ENCODE measurements at regions not wholly inside any gene's neighbourhood (a gene's known extent, or its start where the extent isn't known, plus 50 kb on each side); places are given as distances from the start of the nearest gene placed in this dataset.
"Not testable (repeated sequence)": the region's sequence is repeated elsewhere in the genome, so short reads cannot be mapped to it uniquely, and the experiment has no call there.

GRCh38 chr2:36058076-36058475 is 297.5 kb upstream of the CRIM1 start:
- DNase-seq (ENCODE audit: low spot score), result no peak

DNA sequence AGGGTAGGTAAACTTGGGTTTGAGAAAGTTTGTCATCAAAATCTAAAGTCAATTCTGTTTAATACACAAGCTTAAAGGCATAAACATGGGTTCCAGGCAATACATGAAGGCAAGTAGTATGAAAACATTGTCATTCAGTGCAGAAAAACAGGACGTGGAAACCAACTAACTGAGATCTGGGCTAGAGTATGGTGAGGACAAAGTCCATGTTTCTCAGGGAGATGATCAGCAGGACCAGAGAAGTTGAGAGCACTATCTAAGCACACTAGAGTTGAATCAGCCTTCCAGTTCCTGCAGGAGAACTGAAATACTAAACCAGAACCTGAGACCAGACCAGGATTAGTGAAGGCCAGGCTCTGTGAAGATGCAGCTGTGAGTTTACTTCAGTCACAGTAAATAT is 302.8 kb upstream of the CRIM1 start:
- no peak for DNase-seq (ENCODE audit: low spot score)

DNA sequence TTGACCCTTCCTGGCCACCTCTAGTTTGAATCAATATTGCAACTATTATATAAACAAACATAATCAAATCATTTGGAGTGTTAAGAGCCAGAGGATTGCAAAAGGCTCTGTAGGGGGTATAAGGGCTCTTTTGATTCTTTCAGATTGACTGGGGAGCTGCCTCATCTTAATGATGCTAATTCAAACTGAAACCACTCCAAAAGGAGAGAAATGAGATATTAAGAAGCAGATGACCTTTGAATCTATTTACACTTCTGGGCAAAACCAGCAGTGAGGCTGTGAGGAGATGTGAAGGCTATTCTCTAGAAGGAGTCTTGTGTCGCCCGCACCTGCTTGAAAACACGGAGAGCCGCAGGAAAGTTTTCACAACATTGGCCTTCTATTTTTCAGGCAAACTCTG is 311.2 kb upstream of the CRIM1 start:
- DNase-seq (ENCODE audit: low spot score), result no peak

DNA sequence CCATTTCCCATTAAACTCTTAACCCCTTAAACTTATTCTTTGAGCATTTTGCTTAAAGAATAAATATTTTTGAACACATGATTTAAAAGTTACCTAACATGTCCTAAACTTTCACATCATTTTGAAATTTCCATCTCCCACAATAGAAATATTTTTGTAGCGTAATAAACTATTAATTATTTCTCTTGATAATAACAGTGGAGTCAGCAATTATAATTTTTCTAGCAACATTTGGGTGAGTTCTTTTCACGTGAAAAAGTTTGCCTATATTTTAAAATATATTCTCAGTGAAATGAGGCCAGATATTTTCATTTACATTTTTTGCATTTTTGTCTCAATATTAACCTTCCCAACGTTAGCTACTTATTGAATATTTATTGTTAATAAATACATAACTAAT is 320.4 kb upstream of the CRIM1 start:
- no peak for DNase-seq (ENCODE audit: low spot score)

DNA sequence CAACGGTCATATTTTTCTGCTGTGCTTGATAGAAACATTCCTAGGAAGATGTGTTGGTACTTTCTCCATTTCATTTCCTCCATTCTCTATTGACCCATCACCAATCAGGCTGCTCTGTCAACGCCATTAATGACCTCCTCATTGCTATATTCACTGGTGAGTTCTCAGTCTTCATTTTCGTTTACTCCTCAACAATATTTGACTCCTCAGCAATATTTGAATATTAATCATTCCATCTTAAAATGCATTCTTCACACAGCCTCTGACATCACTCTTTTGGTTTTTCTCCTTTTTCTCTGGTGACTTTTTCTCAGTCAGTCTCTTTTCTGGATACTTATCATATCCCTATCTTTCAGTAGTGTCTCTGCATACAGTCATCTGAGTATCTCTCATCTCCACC is 323.5 kb upstream of the CRIM1 start:
- DNase-seq (ENCODE audit: low spot score), result no peak

DNA sequence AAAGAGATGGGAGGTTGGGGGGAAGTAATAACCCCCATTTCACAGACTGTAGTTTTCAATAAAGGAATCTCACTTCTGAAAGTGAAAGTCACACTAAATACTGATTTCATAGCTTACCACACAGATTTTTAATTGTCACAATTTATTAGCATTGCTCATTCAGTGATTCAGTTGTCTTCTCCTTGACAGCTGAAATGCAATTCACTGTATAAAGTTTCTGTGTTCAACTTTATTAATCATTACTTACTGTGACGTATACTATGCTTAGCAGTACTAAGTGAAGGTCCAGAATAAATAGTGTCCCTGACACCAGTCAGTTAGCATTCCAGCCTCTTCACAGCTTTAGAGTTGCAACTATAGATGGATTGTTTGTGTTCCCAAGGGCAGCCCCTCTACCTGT is 324.1 kb upstream of the CRIM1 start:
- no peak for DNase-seq (ENCODE audit: low spot score)

DNA sequence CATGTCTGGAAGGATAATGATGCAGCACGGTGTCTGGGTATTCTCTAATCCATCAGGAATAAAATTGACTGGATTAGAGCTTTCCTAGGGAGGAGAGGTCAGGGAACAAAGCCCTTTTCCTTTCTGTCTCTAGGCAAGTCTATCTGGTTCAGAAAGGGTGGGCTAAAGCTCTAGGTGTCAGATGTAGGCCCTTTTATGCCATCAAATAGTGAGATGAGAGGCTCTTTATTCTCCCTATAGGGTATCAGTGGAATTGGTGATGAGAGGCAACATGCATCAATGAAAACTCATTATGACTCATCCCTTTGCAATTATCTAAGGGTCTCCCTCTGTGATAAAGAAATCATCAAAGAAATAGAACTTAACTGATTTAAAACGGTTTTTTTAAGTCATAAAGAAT is 328.0 kb upstream of the CRIM1 start:
- no peak for DNase-seq (ENCODE audit: low spot score)

- no peak for DNase-seq (ENCODE audit: low spot score)
Observed at GRCh38 chr2:36013064-36013463, 342.5 kb upstream of the CRIM1 start.

- no peak for DNase-seq (ENCODE audit: low spot score)
Observed at GRCh38 chr2:36006444-36006843, 349.1 kb upstream of the CRIM1 start.

- DNase-seq (ENCODE audit: low spot score), result no peak
Observed at GRCh38 chr2:36002941-36003340, 352.6 kb upstream of the CRIM1 start.

GRCh38 chr2:35997488-35997887 is 358.1 kb upstream of the CRIM1 start:
- no peak for DNase-seq (ENCODE audit: low spot score)

DNA sequence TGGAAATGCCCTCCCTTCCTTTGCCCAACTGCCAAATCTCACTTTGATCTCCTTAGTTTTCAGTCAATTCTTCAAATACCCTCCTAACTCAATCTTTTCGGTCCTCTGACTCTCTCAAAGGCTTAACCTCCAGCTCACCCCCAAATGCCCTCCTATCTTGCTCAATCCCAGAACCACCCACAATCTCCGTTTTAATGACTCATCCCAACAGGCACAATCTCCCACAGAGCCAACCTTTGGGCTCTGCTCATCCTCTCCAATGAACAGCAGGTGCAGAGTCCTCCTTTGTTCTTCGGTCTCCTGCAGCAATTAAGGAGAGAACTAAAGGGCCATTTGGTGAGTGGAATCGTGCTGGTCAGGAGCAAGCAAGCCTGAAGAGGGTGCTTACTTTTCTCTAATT is 366.1 kb upstream of the CRIM1 start:
- no peak for DNase-seq (ENCODE audit: low spot score)

DNA sequence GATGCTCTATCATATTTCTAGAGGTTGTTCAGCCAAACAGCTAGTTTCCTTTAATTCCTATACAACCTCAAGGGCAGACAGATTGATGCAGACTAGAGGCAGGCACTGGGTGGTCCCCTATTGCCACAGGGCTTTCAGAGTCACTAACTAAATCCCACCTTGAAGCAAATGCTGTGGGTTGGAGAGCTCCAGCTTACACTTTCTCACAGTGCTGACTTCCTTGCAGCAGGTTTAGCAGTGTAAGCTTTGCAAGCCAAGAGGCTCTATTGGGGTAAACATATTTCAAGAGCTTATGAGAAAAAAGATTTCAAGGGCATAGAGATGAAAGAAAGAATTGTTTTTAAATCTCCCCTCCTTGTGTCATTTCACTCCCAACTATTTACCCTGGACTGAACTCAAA is 366.5 kb upstream of the CRIM1 start:
- no peak for DNase-seq (ENCODE audit: low spot score)

DNA sequence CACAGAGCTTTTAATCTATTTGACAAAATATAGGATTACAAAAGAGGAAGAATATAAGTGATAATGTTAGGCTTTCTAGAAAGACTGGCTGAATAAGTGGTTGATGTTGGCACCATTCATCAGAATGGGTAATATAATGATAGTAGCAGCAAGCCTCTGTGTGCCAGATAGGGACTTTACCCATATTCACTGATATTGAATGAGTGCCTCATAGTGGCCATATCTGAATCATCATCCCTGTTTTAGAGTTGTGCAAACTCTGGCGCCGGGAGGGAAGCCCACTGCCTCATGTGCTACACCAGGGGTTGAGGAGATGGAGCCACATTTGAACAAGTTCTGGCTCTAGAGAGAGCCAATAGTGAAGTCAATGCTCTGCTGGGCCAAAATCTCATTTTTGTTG is 368.7 kb upstream of the CRIM1 start:
- no peak for DNase-seq (ENCODE audit: low spot score)

GRCh38 chr2:35978218-35978617 is 377.4 kb upstream of the CRIM1 start:
- DNase-seq (ENCODE audit: low spot score), result no peak

DNA sequence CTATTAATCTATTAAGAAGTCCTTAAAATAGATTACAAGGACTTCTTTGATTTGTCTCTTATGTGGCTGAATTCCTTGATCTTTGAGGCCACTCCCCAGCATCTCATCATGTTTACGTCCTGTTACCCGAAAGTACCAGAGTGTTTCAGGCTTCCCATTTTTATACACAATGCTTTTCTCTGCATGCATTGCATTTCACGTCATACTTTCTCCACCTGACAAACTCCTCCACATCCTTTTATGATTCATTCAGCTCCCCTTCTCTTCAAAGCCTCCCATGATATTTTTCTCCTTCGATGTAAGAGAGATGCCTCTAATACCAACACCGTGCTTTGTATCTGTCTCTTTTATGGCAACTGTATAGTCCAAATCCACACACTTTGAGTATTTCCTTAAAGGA is 379.0 kb upstream of the CRIM1 start:
- no peak for DNase-seq (ENCODE audit: low spot score)

- no peak for DNase-seq (ENCODE audit: low spot score)
Observed at GRCh38 chr2:35973737-35974132, 381.8 kb upstream of the CRIM1 start.

GRCh38 chr2:35973132-35973736 is 382.3 kb upstream of the CRIM1 start:
- no peak for DNase-seq (ENCODE audit: low spot score)

GRCh38 chr2:35963824-35964223 is 391.8 kb upstream of the CRIM1 start:
- DNase-seq (ENCODE audit: low spot score), result no peak

DNA sequence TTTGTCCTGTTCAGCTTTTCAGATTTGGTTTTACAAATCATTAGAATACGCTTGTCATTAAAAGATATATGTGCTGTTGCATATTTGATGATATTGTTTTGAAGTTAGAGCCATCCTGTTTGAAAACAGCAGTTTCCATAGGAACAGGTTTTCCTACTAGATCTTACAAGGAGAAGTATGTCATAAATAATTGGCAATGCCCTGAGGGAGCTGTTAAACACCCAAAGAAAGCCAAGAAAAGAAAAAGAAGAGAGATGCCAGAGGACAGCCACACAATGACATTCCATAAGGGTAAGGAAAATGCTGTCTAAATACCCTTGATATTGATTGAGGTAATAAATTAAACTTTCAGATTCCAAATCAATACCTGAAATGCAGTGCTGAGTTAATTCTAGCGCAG is 392.2 kb upstream of the CRIM1 start:
- DNase-seq (ENCODE audit: low spot score), result no peak

DNA sequence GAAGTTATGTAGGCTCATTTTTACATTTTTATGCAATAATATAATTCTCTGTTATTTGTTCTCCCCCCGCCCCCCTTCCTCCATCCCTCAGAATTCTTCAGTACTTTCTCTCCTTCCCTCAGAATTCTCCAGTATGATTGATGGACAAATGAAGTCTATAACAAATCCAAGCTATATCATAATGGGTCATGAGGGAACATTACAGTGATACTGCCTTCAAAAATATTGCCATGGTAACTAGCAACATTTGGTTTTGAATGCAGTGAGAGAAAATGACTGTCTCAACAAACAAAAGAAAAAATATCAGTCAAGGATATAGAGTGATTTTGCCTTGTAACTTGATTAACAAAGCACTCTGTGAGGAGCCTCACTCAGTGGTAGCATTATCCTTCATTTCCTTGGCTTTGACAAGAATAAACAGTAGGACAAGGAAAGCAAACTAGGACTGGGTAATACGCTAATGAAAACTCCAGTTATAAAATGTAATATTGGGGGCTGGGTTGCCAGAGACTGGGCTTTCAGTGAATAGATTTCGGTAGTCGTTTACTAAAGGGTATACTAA is 392.9 kb upstream of the CRIM1 start:
- no peak for DNase-seq (ENCODE audit: low spot score)

DNA sequence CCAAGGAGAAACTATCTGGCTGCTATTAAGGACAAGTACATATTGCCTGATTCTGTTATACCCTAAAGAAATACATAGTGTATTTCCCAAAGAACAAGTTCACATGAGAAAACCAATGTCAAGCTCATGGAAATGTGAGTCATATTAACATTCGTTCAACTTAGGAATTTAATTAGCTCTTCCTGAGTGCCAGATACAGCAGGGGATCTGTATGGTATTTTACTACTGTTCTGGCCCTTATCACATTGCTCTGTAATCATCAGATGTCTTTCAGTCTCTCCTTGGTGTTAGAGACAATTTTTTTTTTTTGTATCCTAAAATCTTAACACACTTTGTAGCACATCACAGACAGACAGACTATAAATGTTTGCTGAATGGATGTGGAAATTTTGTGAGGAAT is 395.0 kb upstream of the CRIM1 start:
- DNase-seq (ENCODE audit: low spot score), result no peak

DNA sequence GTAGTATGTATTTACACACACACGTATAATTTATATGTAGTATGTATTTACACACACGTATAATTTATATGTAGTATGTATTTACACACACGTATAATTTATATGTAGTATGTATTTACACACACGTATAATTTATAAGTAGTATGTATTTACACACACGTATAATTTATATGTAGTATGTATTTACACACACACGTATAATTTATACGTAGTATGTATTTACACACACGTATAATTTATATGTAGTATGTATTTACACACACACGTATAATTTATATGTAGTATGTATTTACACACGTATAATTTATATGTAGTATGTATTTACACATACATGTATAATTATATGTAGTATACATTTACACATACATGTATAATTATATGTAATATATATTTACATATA is 398.5 kb upstream of the CRIM1 start:
- DNase-seq (ENCODE audit: low spot score), result not testable (repeated sequence)

DNA sequence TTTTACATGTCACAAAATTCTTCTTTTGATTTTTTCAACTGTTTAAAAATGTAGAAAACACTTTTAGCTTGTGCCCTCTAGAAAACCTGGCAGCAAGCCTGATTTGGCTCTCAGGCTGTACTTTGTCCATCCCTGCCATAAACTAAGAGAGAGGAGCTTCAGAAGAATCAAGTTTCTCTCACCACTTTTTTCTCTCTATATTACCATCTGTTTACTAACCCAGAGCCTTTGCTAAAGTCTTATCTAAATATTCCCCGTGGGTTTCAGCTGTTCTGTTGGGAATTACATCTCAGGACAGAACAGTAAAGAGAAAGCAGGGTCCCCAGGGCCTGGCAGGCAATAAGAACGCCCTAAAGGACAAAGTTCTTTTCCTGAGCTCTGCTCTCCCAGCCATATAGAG is 409.1 kb upstream of the CRIM1 start:
- DNase-seq (ENCODE audit: low spot score), result no peak

Measured in ureter (tissue), 1 donor.